Thoracic aorta (tissue), 2 donors: ENCODE measurements at regions not wholly inside any gene's neighbourhood (a gene's known extent, or its start where the extent isn't known, plus 50 kb on each side); places are given as distances from the start of the nearest gene placed in this dataset.

Experiments used
- ATAC-seq: fragments of 150-250 bp; one replicate; pipeline ENCODE4 v1.8.0; 2017; ENCODE audit warnings: low read depth; ENCODE audit not compliant: insufficient number of reproducible peaks, low FRiP score
- DNase-seq: peaks from one replicate; pipeline ENCODE4 v3.0.0-alpha.2; 2020; ENCODE audit warnings: low spot score
- H3K27ac ChIP-seq, 2 donors: fragments of 200-600 bp; sonication (generic); 1 replicate in 1 of 2; 2 replicates in 1 of 2; pipeline ENCODE4 v1.5.1; 2016; ENCODE audit warnings: mild to moderate bottlenecking in 2 of 2, moderate library complexity in 2 of 2
- H3K27me3 ChIP-seq: fragments of 200-600 bp; sonication (generic); replicated peaks from 2 replicates; pipeline ENCODE4 v1.6.0; 2016; ENCODE audit warnings: mild to moderate bottlenecking; ENCODE audit not compliant: insufficient read depth
- H3K36me3 ChIP-seq: fragments of 200-600 bp; sonication (generic); one replicate; pipeline ENCODE4 v1.5.1; 2016
- H3K4me1 ChIP-seq, 2 donors: fragments of 200-600 bp; sonication (generic); 1 replicate in 1 of 2; 2 replicates in 1 of 2; pipeline versions ENCODE4 v1.5.1 to v1.6.0; 2016; ENCODE audit warnings: low read depth in 2 of 2, mild to moderate bottlenecking in 1 of 2; ENCODE audit not compliant: control insufficient read depth in 1 of 2
- H3K4me3 ChIP-seq: fragments of 200-600 bp; sonication (generic); 2 replicates; pipeline ENCODE4 v1.5.1; 2016; ENCODE audit warnings: mild to moderate bottlenecking
- H3K9me3 ChIP-seq: fragments of 200-600 bp; sonication (generic); 2 replicates; pipeline ENCODE4 v1.5.1; 2016
- CTCF ChIP-seq: fragments of 200-600 bp; sonication (generic); IDR thresholded peaks from one replicate; pipeline ENCODE4 v1.5.1; 2019; ENCODE audit warnings: antibody characterized with exemption

- no peak overlapping the region for H3K27ac ChIP-seq
- no peak for TF ChIP-seq CTCF
These were observed 647.7 kb upstream of the WWC1 start for GRCh38 chr5:167643631-167644280.

GRCh38 chr5:167644619-167645018 is 646.8 kb upstream of the WWC1 start:
- no peak for DNase-seq
- H3K36me3 ChIP-seq = no peaks in the 10 kb centered on the region
- peaks cover 3 to 7% of the 10 kb centered on the region in 2 donors for H3K4me1 ChIP-seq
- no peak for TF ChIP-seq CTCF
- ATAC-seq = no peak
- no peaks in the 10 kb centered on the region for H3K9me3 ChIP-seq
- H3K4me3 ChIP-seq = no peak overlapping the region
- no peaks in the 10 kb centered on the region for H3K27me3 ChIP-seq
- H3K27ac ChIP-seq = no peak overlapping the region

More at GRCh38 chr5:167643631-167644280, 647.7 kb upstream of the WWC1 start:
- H3K4me3 ChIP-seq = no peak overlapping the region
- ATAC-seq (no peak), DNase-seq (no peak)
- no peaks in the 10 kb centered on the region for H3K9me3 ChIP-seq
- H3K27me3 ChIP-seq = no peaks in the 10 kb centered on the region
- H3K36me3 ChIP-seq = no peaks in the 10 kb centered on the region
- H3K4me1 ChIP-seq = peaks cover 3 to 7% of the 10 kb centered on the region in 2 donors

GRCh38 chr5:167649471-167649870 is 642.0 kb upstream of the WWC1 start:
- Histone ChIP-seq H3K36me3 (no peaks in the 10 kb centered on the region), H3K4me1 (no peaks in the 10 kb centered on the region), H3K27ac (no peak overlapping the region), H3K4me3 (no peak overlapping the region), H3K9me3 (no peaks in the 10 kb centered on the region), H3K27me3 (no peaks in the 10 kb centered on the region)
- DNase-seq = no peak
- no peak for ATAC-seq
- no peak for TF ChIP-seq CTCF

- no peak for ATAC-seq
- no peak for TF ChIP-seq CTCF
- no peak for DNase-seq
- Histone ChIP-seq H3K27me3 (no peaks in the 10 kb centered on the region), H3K9me3 (no peaks in the 10 kb centered on the region), H3K27ac (no peak overlapping the region), H3K4me1 (no peaks in the 10 kb centered on the region), H3K36me3 (no peaks in the 10 kb centered on the region), H3K4me3 (no peak overlapping the region)
These were observed 638.8 kb upstream of the WWC1 start for GRCh38 chr5:167652690-167653089.

GRCh38 chr5:167653645-167654106 is 637.8 kb upstream of the WWC1 start:
- no peak for ATAC-seq
- H3K9me3 ChIP-seq = no peaks in the 10 kb centered on the region
- TF ChIP-seq CTCF = no peak

More at GRCh38 chr5:167653645-167654106, 637.8 kb upstream of the WWC1 start:
- no peak for DNase-seq
- H3K27ac ChIP-seq = no peak overlapping the region
- H3K27me3 ChIP-seq = no peaks in the 10 kb centered on the region
- no peaks in the 10 kb centered on the region for H3K4me1 ChIP-seq
- no peaks in the 10 kb centered on the region for H3K36me3 ChIP-seq
- H3K4me3 ChIP-seq = no peak overlapping the region
